NB4 (cell line): ENCODE measurements at regions not wholly inside any gene's neighbourhood (a gene's known extent, or its start where the extent isn't known, plus 50 kb on each side); places are given as distances from the start of the nearest gene placed in this dataset.

ENCODE experiments used
- DNase-seq: peaks from one replicate; pipeline ENCODE4 v3.0.0; 2010; ENCODE audit warnings: low read depth
- H3K4me3 ChIP-seq: one replicate; pipeline ENCODE4 v1.5.1; 2011; ENCODE audit warnings: mild to moderate bottlenecking, low read depth, low read length, moderate library complexity
- MYC ChIP-seq: IDR thresholded peaks from 2 replicates; pipeline ENCODE4 v1.6.1; 2011; ENCODE audit warnings: low read depth, low read length
- POLR2A ChIP-seq: IDR thresholded peaks from 2 replicates; pipeline ENCODE4 v1.6.1; 2011; ENCODE audit warnings: mild to moderate bottlenecking; ENCODE audit not compliant: insufficient read length; ENCODE audit errors: extremely low read depth
- TF ChIP-seq, protein P1 (sequence below): IDR thresholded peaks from one replicate; pipeline ENCODE4 v1.5.1; 2012; ENCODE audit warnings: low read depth, low read length
- TF ChIP-seq, protein P2 (sequence below): IDR thresholded peaks from 2 replicates; pipeline ENCODE4 v1.6.1; 2011; ENCODE audit warnings: low read depth, low read length

DNA sequence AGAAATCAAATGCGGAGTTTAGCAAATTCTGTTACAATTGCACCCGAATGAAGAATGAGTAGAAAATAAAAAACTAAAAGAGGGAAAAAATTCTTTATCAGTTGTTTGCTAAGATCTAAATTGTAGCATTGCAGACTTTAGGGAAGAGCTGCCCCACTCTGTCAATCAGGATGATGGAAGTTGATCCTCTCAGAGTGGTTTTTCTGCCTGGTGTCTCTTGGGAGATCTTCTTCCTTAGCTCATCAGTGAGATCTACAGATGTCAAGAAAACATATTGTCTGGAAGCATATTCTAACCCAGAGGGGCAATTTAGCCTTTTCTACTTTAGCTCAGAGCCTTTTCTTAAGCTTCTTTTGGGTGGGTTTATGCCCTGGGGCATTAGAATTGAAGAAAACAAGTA, 223.2 kb upstream of the PCDH17 start:
- TF ChIP-seq MYC (no peak), POLR2A (no peak)
- TF ChIP-seq, protein P1, sequence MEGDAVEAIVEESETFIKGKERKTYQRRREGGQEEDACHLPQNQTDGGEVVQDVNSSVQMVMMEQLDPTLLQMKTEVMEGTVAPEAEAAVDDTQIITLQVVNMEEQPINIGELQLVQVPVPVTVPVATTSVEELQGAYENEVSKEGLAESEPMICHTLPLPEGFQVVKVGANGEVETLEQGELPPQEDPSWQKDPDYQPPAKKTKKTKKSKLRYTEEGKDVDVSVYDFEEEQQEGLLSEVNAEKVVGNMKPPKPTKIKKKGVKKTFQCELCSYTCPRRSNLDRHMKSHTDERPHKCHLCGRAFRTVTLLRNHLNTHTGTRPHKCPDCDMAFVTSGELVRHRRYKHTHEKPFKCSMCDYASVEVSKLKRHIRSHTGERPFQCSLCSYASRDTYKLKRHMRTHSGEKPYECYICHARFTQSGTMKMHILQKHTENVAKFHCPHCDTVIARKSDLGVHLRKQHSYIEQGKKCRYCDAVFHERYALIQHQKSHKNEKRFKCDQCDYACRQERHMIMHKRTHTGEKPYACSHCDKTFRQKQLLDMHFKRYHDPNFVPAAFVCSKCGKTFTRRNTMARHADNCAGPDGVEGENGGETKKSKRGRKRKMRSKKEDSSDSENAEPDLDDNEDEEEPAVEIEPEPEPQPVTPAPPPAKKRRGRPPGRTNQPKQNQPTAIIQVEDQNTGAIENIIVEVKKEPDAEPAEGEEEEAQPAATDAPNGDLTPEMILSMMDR = no peak
- TF ChIP-seq, protein P2, sequence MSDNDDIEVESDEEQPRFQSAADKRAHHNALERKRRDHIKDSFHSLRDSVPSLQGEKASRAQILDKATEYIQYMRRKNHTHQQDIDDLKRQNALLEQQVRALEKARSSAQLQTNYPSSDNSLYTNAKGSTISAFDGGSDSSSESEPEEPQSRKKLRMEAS = no peak
- no peak for DNase-seq
- H3K4me3 ChIP-seq = no peak overlapping the region

DNA sequence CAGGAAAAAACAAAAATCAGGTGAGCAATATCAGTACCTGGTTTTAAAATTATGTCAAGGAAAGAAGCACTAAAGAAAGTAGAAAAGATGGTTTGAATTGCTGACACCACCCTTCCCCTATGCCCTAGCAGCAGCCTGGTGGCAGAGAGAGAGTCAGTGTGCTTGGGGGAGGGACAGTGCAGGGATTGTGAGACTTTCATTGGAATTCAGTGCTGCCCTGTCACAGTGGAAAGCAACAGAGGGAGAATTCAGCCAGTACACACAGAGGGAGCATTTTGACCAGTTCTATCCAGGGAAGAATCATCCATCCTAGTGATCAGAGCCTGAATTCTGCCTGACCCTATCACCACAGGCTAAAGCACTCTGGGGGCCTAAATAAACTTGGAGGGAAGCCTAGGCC, 222.4 kb upstream of the PCDH17 start:
- DNase-seq = no peak
- H3K4me3 ChIP-seq = no peak overlapping the region
- TF ChIP-seq POLR2A = no peak
- TF ChIP-seq, protein P2 = no peak
- no peak for TF ChIP-seq MYC
- TF ChIP-seq, protein P1 = no peak

DNA sequence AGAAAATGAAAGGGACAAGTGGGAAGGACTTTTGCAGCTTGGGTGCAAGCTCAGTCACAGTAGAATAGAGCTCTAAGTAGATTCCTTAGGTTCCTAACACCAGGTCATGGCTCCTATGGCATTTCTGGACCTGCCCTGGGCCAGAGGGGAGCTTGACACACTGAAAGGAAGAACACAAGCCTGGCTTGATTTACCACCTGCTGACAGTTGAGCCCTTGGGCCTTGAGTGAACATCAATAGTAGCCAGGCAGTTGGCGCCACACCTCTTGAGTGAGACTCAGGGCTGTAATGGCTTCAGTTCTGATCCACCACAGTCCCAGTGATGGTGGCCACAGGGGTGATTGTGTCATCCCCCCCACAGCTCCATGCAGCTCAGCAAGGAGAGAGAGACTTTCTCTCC, 221.9 kb upstream of the PCDH17 start:
- no peak for DNase-seq
- H3K4me3 ChIP-seq = no peak overlapping the region
- TF ChIP-seq POLR2A (no peak), MYC (no peak)
- TF ChIP-seq, protein P2 = no peak
- TF ChIP-seq, protein P1 = no peak

DNA sequence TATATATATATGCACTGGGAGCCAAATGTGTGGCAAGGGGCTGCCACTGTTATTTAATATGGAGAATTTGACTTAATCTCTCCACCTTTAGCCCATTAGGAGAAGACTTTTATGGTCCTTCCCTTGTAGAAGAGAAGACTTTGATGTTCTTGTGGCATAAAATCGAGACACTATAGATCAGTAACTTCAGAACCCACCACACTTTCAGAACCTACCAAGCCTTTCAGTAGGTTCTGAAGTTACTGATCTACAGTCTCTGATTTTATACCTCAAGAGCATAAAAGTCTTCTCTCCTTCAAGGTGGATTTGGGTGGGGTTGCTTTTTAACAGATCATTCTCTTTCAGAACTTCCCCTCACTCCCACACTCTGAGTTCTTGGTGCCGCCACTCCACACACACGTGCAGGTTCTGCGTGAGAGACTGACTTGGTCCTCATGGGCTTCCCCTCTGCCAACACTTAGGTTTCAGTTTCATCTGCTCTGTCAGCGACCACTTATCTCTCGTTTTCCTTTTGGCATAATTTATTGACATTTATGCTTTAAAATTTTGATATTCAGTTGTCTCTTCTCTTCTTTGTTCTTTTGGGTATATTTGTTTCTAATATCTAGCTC, 213.4 kb upstream of the PCDH17 start:
- H3K4me3 ChIP-seq = no peak overlapping the region
- no peak for TF ChIP-seq POLR2A
- no peak for TF ChIP-seq MYC
- TF ChIP-seq, protein P2 = 0 out of 2 replicates have a peak, but pooled peaks have one; percentile 9
- DNase-seq = peak; percentile 1

DNA sequence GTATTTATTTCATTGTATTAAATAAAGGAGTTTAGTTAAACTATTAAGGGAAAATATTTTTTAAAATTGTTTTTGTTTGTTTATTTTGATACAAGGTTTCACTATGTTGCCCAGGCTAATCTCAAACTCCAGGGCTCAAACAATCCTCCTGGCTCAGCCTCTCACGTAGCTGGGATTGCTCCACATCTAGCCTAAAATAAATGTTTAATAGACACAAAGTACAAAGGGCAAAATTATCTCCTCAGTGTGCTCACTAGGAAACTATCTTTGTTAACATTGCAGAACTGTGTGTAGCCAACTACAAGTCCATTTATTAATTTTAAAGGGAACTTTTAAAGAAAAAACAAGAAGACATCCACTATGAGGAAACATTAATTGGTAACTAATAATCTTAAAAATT, 207.2 kb upstream of the PCDH17 start:
- no peak overlapping the region for H3K4me3 ChIP-seq
- TF ChIP-seq, protein P2 = no peak
- no peak for TF ChIP-seq MYC
- TF ChIP-seq, protein P1 = no peak
- no peak for TF ChIP-seq POLR2A
- no peak for DNase-seq

DNA sequence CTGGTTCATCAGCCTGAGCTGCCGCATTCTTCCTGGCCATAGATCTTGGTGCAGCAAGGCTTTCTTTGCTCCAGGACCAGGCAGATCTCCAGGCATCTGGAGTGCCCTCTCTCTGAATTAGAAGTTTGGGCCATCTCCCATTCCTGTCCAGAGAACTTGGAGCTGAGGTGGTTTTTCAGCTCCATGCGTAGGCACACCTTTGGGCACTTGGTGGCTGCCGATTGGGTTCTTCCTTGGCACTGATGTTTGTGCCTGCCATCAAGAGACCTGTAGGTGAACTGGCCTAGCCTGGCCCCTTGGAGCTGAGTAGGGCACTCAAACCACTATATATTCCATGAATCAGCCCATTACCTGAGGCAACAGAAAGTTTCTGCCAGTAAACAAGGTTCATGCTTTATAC, 206.0 kb upstream of the PCDH17 start:
- no peak overlapping the region for H3K4me3 ChIP-seq
- DNase-seq = no peak
- TF ChIP-seq, protein P2 = no peak
- no peak for TF ChIP-seq POLR2A
- no peak for TF ChIP-seq MYC
- TF ChIP-seq, protein P1 = no peak
